ENCODE measurements at regions not wholly inside any gene's neighbourhood (a gene's known extent, or its start where the extent isn't known, plus 50 kb on each side); places are given as distances from the start of the nearest gene placed in this dataset.

DNA sequence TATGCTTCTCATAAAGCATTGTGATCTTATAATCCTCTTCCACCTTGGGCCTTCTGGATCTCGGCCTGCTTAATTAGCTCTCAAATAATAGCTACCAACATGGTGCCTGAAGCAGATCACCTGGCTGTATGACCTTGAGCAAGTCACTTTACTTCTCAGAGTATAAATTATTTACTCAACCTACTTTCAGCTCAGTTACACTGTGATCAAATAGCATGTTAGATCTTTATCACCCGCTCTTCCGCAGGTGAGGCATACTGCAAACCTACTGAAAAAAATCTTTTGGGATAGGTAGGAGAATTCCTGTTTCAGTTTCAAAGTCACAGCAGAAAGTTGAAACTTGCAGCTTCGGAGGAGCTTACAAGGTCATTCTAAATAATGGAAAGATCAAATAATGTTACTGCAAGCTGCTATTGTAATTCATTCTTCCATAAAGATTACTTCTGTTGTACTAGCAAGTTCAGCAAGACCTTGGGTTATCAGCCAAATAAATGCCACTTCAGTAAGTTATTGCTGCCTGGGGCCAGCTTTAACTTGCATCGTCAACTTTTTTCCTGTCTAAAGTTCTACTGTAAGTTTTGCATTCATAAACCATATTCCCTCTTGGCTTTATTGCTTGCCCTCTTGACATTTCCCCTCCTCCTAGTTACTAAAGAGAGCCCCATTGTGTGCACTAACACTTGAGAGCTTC is 268.4 kb upstream of the ATP11B start:
- in situ Hi-C loops (cut with MboI; ENCODE audit: low sequenced_read_pairs, unreplicated experiment) = no loop called here
- TF ChIP-seq, protein P1, sequence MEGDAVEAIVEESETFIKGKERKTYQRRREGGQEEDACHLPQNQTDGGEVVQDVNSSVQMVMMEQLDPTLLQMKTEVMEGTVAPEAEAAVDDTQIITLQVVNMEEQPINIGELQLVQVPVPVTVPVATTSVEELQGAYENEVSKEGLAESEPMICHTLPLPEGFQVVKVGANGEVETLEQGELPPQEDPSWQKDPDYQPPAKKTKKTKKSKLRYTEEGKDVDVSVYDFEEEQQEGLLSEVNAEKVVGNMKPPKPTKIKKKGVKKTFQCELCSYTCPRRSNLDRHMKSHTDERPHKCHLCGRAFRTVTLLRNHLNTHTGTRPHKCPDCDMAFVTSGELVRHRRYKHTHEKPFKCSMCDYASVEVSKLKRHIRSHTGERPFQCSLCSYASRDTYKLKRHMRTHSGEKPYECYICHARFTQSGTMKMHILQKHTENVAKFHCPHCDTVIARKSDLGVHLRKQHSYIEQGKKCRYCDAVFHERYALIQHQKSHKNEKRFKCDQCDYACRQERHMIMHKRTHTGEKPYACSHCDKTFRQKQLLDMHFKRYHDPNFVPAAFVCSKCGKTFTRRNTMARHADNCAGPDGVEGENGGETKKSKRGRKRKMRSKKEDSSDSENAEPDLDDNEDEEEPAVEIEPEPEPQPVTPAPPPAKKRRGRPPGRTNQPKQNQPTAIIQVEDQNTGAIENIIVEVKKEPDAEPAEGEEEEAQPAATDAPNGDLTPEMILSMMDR (IDR thresholded peaks at IDR 0.05; ENCODE audit: borderline replicate concordance, control extremely low read depth, extremely low read depth, insufficient read depth, missing control alignments) = no peak
- DNase-seq (ENCODE audit: low spot score) = no peak

DNA sequence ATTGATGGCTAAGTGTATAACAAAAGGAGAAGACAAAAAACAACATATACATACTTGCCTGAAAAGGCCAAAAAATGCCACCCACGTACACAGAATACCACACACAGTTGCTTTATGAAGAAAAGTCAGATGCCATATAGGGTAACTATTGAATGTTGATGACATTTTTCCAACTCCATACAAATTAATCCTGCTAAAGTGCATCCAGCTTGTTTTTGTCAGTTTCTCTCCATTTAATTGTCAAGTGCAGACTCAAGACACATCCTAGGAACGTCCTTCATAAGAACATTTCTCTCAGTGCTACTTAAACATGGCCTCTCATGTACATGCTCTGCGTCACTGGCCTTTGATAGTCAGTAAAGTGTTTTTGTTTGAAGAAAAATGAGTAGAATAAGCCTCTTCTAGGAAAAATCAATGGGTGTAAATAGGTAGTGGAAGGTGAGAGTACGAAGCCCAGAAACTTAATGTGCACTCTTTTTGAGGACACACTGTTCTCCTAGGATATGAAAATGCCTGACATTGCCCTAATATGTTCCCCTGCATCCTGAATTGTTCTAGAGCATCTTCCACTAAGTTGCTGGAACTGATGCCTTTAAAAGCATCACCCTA is 267.4 kb upstream of the ATP11B start:
- TF ChIP-seq, protein P1 (IDR thresholded peaks at IDR 0.05; ENCODE audit: borderline replicate concordance, control extremely low read depth, extremely low read depth, insufficient read depth, missing control alignments) = no peak
- in situ Hi-C loops (cut with MboI; ENCODE audit: low sequenced_read_pairs, unreplicated experiment) = no loop called here
- no peak for DNase-seq (ENCODE audit: low spot score)

- in situ Hi-C loops (cut with MboI; ENCODE audit: low sequenced_read_pairs, unreplicated experiment) = no loop called here
- no peak for DNase-seq (ENCODE audit: low spot score)
- TF ChIP-seq, protein P1 (IDR thresholded peaks at IDR 0.05; ENCODE audit: borderline replicate concordance, control extremely low read depth, extremely low read depth, insufficient read depth, missing control alignments) = no peak
These were observed 265.6 kb upstream of the ATP11B start for GRCh38 chr3:182527745-182528144.

GRCh38 chr3:182530316-182530715 is 263.0 kb upstream of the ATP11B start:
- TF ChIP-seq, protein P1 (IDR thresholded peaks at IDR 0.05; ENCODE audit: borderline replicate concordance, control extremely low read depth, extremely low read depth, insufficient read depth, missing control alignments) = no peak
- no peak for DNase-seq (ENCODE audit: low spot score)
- in situ Hi-C loops (cut with MboI; ENCODE audit: low sequenced_read_pairs, unreplicated experiment) = no loop called here

DNA sequence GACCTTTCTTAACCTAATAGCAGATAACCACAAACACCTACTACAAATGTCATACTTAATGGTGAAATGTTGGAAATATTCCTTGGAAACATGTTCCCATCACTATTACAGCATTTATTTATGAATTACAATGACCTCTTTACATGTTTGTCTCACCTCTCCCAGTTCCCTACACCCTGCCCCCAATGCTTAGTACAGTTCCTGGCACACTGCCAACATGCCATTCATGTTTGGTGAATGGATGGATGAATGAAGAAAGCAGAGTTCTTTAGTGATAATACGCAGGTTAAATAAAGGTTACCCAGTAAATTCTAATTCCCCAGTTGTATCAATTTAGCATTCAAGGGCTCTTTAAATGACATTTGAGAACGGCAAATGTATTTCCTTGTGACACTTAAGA is 259.9 kb upstream of the ATP11B start:
- in situ Hi-C loops (cut with MboI; ENCODE audit: low sequenced_read_pairs, unreplicated experiment) = no loop called here
- DNase-seq (ENCODE audit: low spot score) = no peak
- TF ChIP-seq, protein P1 (IDR thresholded peaks at IDR 0.05; ENCODE audit: borderline replicate concordance, control extremely low read depth, extremely low read depth, insufficient read depth, missing control alignments) = no peak

DNA sequence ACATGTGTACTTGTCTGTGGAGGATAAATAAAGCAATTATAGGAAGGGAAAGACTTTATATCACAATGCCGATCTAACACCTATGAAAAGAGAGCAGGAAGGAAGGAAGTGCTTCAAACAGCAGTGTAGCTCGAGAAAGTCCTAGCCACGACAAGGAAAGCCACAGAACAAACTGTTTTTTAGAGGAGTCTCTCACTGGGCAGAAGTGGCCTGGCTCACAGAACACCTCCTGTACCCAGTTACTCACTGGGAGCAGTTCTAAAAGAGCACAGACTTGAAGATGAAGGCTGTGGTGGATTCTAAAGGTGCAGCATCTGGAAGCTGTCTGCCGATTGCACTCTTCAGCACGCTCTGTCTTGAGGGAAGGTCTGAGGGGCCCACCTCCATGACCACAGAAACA is 248.8 kb upstream of the ATP11B start:
- TF ChIP-seq, protein P1 (IDR thresholded peaks at IDR 0.05; ENCODE audit: borderline replicate concordance, control extremely low read depth, extremely low read depth, insufficient read depth, missing control alignments) = no peak

More for the DNA sequence above, 248.8 kb upstream of the ATP11B start:
- in situ Hi-C loops (cut with MboI; ENCODE audit: low sequenced_read_pairs, unreplicated experiment) = no loop called here
- no peak for DNase-seq (ENCODE audit: low spot score)
